ENCODE measurements at regions not wholly inside any gene's neighbourhood (a gene's known extent, or its start where the extent isn't known, plus 50 kb on each side); places are given as distances from the start of the nearest gene placed in this dataset.

- TF ChIP-seq, protein P1, sequence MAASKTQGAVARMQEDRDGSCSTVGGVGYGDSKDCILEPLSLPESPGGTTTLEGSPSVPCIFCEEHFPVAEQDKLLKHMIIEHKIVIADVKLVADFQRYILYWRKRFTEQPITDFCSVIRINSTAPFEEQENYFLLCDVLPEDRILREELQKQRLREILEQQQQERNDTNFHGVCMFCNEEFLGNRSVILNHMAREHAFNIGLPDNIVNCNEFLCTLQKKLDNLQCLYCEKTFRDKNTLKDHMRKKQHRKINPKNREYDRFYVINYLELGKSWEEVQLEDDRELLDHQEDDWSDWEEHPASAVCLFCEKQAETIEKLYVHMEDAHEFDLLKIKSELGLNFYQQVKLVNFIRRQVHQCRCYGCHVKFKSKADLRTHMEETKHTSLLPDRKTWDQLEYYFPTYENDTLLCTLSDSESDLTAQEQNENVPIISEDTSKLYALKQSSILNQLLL (CRISPR knock-in tag; IDR thresholded peaks at IDR 0.05; ENCODE audit: borderline replicate concordance): no peak
- TF ChIP-seq CREM (IDR thresholded peaks at IDR 0.05; ENCODE audit: low read depth) (no peak), HNRNPL (IDR thresholded peaks at IDR 0.05; ENCODE audit: low read depth, low read length) (no peak), ZFP1 (CRISPR knock-in tag; IDR thresholded peaks at IDR 0.05) (no peak), ZBTB5 (IDR thresholded peaks at IDR 0.05) (no peak), EGR1 (conservative IDR thresholded peaks at IDR 0.05) (no peak), PRMT5 (CRISPR knock-in tag; IDR thresholded peaks at IDR 0.05) (no peak), KAT7 (CRISPR knock-in tag; IDR thresholded peaks at IDR 0.05; ENCODE audit: borderline replicate concordance) (no peak), TSC22D4 (tag; IDR thresholded peaks at IDR 0.05) (no peak)
- TF ChIP-seq, protein P2, sequence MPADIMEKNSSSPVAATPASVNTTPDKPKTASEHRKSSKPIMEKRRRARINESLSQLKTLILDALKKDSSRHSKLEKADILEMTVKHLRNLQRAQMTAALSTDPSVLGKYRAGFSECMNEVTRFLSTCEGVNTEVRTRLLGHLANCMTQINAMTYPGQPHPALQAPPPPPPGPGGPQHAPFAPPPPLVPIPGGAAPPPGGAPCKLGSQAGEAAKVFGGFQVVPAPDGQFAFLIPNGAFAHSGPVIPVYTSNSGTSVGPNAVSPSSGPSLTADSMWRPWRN (IDR thresholded peaks at IDR 0.05; ENCODE audit: low read depth): no peak
- TF ChIP-seq, protein P3, sequence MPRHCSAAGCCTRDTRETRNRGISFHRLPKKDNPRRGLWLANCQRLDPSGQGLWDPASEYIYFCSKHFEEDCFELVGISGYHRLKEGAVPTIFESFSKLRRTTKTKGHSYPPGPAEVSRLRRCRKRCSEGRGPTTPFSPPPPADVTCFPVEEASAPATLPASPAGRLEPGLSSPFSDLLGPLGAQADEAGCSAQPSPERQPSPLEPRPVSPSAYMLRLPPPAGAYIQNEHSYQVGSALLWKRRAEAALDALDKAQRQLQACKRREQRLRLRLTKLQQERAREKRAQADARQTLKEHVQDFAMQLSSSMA (CRISPR knock-in tag; IDR thresholded peaks at IDR 0.05): no peak
- TF ChIP-seq, protein P4, sequence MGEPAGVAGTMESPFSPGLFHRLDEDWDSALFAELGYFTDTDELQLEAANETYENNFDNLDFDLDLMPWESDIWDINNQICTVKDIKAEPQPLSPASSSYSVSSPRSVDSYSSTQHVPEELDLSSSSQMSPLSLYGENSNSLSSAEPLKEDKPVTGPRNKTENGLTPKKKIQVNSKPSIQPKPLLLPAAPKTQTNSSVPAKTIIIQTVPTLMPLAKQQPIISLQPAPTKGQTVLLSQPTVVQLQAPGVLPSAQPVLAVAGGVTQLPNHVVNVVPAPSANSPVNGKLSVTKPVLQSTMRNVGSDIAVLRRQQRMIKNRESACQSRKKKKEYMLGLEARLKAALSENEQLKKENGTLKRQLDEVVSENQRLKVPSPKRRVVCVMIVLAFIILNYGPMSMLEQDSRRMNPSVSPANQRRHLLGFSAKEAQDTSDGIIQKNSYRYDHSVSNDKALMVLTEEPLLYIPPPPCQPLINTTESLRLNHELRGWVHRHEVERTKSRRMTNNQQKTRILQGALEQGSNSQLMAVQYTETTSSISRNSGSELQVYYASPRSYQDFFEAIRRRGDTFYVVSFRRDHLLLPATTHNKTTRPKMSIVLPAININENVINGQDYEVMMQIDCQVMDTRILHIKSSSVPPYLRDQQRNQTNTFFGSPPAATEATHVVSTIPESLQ (CRISPR knock-in tag; IDR thresholded peaks at IDR 0.05): no peak
Observed at GRCh38 chr6:153959276-153959675, 79.8 kb upstream of the OPRM1 start.
